HEK293 (cell line): ENCODE measurements at regions not wholly inside any gene's neighbourhood (a gene's known extent, or its start where the extent isn't known, plus 50 kb on each side); places are given as distances from the start of the nearest gene placed in this dataset.

Experiments
- ZNF140 ChIP-seq: fragments of 450-650 bp; formaldehyde crosslinking; IDR thresholded peaks from 2 replicates; pipeline ENCODE4 v1.5.1; 2016; ENCODE audit warnings: missing biosample characterization, missing genetic modification characterization
- ZNF239 ChIP-seq: fragments of 450-650 bp; formaldehyde crosslinking; IDR thresholded peaks from 2 replicates; pipeline ENCODE4 v1.5.1; 2016; ENCODE audit warnings: missing biosample characterization, missing genetic modification characterization
- ZNF350 ChIP-seq: fragments of 450-650 bp; formaldehyde crosslinking; IDR thresholded peaks from 2 replicates; pipeline ENCODE4 v1.5.0; 2017; ENCODE audit warnings: missing biosample characterization, mild to moderate bottlenecking, missing genetic modification characterization
- ZNF416 ChIP-seq: fragments of 450-650 bp; formaldehyde crosslinking; IDR thresholded peaks from 2 replicates; pipeline ENCODE4 v1.5.1; 2016; ENCODE audit warnings: missing biosample characterization, missing genetic modification characterization
- ZNF530 ChIP-seq: fragments of 450-650 bp; formaldehyde crosslinking; IDR thresholded peaks from 2 replicates; pipeline ENCODE4 v1.5.1; 2016; ENCODE audit warnings: low read depth, missing biosample characterization, missing genetic modification characterization
- ZNF747 ChIP-seq: fragments of 450-650 bp; formaldehyde crosslinking; IDR thresholded peaks from 2 replicates; pipeline ENCODE4 v1.5.1; 2016; ENCODE audit warnings: missing biosample characterization, missing genetic modification characterization
- TF ChIP-seq, protein P1 (sequence below): fragments of 450-650 bp; formaldehyde crosslinking; IDR thresholded peaks from 2 replicates; pipeline ENCODE4 v1.5.1; 2016; ENCODE audit warnings: missing biosample characterization, missing genetic modification characterization
- TF ChIP-seq, protein P2 (sequence below): fragments of 450-650 bp; formaldehyde crosslinking; IDR thresholded peaks from 2 replicates; pipeline ENCODE4 v1.5.1; 2016; ENCODE audit warnings: missing biosample characterization, missing genetic modification characterization

DNA sequence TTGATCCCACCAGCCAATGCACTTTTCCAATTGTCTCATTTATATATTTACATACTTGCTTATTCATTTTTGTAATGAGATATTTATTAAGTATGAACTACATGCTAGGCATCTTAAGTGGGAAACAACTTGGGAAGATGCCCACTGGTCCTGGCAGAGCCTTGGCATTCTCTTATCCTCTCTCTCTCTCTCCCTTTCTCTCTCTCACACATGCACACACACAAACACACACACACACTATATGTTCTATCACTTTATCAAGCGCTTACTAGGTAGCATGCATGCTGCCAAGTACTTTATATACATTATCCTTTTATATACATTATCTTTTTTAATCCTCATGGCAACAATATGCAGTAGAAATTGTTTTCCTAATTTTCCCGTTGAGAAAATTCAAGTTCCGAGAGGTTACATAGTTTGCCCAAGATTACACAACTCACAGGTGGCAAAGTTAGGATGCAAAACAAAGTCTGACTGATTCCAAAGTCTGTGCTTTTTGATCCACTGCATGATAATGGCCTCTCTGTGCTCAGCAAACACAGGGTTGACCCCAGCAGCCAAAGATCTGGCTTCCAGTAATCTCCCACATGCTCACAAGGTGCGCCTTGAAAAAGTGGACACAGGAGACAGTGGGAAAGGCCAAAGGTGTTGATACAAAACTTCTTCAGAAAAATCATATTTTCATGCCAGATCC is 173.1 kb upstream of the KLF3 start:
- TF ChIP-seq ZNF747 (tag by site-specific recombination) (no peak), ZNF140 (tag by site-specific recombination) (no peak), ZNF239 (tag by site-specific recombination) (no peak), ZNF530 (tag by site-specific recombination) (no peak), ZNF350 (no peak), ZNF416 (no peak)
- TF ChIP-seq, protein P1, sequence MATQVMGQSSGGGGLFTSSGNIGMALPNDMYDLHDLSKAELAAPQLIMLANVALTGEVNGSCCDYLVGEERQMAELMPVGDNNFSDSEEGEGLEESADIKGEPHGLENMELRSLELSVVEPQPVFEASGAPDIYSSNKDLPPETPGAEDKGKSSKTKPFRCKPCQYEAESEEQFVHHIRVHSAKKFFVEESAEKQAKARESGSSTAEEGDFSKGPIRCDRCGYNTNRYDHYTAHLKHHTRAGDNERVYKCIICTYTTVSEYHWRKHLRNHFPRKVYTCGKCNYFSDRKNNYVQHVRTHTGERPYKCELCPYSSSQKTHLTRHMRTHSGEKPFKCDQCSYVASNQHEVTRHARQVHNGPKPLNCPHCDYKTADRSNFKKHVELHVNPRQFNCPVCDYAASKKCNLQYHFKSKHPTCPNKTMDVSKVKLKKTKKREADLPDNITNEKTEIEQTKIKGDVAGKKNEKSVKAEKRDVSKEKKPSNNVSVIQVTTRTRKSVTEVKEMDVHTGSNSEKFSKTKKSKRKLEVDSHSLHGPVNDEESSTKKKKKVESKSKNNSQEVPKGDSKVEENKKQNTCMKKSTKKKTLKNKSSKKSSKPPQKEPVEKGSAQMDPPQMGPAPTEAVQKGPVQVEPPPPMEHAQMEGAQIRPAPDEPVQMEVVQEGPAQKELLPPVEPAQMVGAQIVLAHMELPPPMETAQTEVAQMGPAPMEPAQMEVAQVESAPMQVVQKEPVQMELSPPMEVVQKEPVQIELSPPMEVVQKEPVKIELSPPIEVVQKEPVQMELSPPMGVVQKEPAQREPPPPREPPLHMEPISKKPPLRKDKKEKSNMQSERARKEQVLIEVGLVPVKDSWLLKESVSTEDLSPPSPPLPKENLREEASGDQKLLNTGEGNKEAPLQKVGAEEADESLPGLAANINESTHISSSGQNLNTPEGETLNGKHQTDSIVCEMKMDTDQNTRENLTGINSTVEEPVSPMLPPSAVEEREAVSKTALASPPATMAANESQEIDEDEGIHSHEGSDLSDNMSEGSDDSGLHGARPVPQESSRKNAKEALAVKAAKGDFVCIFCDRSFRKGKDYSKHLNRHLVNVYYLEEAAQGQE (tag by site-specific recombination) = no peak
- TF ChIP-seq, protein P2, sequence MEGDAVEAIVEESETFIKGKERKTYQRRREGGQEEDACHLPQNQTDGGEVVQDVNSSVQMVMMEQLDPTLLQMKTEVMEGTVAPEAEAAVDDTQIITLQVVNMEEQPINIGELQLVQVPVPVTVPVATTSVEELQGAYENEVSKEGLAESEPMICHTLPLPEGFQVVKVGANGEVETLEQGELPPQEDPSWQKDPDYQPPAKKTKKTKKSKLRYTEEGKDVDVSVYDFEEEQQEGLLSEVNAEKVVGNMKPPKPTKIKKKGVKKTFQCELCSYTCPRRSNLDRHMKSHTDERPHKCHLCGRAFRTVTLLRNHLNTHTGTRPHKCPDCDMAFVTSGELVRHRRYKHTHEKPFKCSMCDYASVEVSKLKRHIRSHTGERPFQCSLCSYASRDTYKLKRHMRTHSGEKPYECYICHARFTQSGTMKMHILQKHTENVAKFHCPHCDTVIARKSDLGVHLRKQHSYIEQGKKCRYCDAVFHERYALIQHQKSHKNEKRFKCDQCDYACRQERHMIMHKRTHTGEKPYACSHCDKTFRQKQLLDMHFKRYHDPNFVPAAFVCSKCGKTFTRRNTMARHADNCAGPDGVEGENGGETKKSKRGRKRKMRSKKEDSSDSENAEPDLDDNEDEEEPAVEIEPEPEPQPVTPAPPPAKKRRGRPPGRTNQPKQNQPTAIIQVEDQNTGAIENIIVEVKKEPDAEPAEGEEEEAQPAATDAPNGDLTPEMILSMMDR = no peak
